ENCODE measurements at regions not wholly inside any gene's neighbourhood (a gene's known extent, or its start where the extent isn't known, plus 50 kb on each side); places are given as distances from the start of the nearest gene placed in this dataset.

DNA sequence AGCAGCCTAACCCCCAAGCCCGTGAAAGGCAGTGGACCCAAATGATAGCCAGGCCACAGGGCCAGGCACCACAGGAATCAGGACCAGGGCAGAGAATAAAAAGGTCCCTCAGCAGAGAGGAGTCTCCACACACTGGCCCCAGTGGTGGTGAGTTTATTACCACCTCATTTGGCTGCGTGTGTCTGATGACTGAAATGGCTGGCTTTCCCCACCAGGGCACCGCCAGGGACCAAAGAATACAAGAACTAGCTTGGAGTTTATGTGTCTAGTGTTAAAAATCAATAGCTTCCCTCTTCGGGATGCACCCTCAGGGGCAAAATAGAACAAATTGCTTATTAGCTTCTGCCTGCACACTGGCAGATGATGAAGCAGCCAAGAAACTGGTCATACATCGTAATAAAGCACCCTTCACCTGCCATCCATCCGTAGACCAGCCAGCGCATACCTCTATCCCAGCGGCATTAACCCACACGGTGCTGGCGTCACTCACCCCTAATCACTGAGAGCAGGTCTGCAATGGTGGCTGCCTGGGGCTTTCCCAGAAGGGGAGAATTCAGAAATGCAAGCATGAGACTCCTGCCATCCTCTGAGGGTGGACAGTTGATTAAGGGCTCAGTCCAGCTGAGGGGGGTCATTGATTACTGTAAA, 223.7 kb upstream of the ZMIZ1 start:
- DNase-seq (ENCODE audit: low read depth in 4 of 4, low spot score in 3 of 4): no peak

DNA sequence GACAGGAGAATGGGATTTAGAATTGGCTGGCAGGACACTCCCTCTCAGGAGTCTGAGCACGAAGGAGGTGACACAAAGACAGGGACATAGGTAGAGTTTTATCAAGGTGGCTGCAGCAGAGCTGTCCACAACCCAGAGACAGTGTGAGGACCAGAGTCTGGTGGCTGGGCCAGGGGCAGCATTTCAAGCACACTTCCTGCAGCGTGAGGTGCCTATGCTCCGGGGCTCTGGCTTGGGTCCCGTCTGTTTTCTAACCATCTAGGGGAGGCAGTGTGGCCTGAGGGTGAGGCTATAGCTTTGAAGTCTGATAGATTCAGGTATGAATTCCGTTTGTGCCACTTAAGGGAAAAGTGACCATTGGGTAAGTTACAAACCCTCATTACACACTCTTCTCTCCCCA, 222.7 kb upstream of the ZMIZ1 start:
- no peak for DNase-seq (ENCODE audit: low read depth in 4 of 4, low spot score in 3 of 4)

- no peak for DNase-seq (ENCODE audit: low read depth in 4 of 4, low spot score in 3 of 4)
These were observed 222.0 kb upstream of the ZMIZ1 start for GRCh38 chr10:78846760-78847159.

- DNase-seq (ENCODE audit: low read depth in 4 of 4, low spot score in 3 of 4): no peak
These were observed 221.3 kb upstream of the ZMIZ1 start for GRCh38 chr10:78847485-78847884.

DNA sequence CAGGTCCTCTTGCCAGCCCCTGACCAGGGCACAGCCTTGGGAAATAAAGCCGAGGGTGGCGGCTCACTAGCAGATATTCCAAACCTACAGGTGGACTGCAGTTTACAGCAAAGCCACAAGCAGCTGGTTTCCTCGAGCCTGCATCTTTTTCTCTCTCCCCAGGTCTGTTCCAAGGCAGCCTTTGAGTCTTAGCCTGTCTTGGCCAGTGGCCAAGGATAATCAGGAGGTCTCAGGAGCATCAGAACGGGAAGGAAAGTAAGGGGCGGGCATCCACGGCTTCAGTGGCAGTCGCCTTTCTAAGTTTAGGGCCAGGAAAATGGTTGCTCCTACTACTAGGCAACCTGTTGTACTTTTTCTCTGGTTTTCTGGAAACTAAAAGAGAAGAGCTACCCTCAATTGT, 219.7 kb upstream of the ZMIZ1 start:
- DNase-seq (ENCODE audit: low read depth in 4 of 4, low spot score in 3 of 4): no peak

- DNase-seq (ENCODE audit: low read depth in 4 of 4, low spot score in 3 of 4): no peak
These were observed 219.0 kb upstream of the ZMIZ1 start for GRCh38 chr10:78849731-78850130.

DNA sequence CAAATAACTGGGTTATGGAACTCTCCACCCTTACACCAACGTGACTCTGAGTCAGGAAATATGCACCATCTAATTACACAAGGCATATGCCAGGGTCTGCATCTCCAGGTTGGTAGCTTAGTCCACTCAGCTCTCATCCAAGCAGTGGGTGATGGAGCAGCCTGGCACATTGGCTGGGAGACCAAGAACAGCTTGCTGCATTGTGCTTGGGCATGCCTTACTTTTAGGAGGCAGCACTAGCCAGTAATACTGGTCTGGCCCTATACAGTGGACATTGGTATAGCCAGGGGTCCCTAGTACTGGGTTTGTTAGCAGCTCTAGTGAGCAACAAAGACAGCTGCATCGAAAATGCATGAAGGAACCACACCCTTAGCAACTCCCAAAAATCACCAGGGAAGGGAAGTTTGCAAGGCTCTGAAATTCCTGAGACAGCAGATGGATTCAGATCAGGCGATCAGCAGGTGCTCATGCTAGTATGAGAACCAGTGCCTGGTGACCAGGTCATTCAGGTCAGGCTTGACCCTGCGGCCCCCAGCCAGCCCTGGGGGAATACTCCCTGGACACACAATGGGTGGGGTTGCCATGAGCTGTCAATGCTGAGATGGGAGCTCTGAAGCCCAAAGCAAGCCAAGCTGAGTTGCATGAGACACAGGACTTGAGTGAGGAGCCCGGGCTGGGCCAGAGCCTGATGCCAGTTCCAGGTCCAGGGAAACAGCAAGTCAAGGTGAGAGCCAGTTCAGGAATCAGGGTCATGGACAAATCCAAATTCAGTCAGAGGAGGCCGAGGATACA, 217.9 kb upstream of the ZMIZ1 start:
- DNase-seq (ENCODE audit: low read depth in 4 of 4, low spot score in 3 of 4): no peak

DNA sequence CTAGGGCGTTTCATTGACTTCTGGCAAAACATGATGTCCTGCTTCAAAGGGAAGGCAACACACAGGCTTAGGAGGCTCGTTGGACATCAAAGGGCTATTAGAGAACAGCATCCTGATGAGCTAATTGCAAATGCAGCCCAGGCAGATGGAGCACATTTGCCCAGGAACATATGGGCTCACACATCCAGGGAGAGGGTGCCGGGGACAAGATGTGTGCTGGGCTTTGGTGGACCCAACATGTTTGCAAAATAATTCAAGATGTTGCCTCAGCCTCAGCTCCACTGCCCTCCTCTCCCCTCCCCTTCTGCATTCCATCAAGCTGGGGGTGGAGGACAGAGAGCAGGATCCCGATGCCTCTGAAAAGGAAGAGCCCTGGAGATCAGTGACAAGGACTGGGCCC, 217.1 kb upstream of the ZMIZ1 start:
- DNase-seq (ENCODE audit: low read depth in 4 of 4, low spot score in 3 of 4): no peak

DNA sequence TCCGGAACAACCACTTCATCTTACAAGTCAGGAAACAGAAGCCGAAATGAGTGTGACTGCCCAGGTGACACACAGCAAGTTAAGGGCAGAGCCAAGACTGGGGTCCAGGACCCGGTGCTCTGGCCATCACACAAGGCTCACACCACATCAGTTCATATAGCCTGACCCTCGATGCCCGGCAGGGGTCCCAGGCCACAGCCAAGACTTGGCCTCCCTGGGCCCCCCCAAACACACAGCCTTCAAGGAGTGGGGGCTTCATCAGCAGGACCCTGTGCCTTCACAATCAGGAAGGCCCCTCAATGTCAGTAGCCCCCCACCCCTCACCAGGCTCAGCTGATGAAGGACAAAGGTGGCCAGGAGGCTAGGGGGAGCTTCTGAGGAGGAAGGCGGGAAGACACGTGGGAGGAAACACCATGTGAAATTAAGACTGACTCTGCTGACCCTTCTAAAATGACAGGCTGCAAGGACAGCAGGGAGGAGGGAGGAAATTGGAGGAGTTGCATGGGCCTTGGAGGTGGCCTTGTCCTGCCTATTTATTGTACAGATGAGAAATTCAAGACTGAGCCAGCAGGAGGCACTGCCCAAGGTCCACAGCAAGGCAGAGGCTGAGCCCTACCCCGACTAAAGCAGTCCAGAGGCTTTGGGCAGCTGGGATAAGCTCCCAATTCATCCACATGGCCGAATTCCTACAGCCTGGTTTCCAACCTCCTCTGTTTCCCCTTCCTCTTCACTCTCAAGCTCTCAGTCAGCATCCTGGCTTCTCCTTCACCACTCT, 216.1 kb upstream of the ZMIZ1 start:
- peak in 1 of 4 donors; percentile 46 for DNase-seq (ENCODE audit: low read depth in 4 of 4, low spot score in 3 of 4)

DNA sequence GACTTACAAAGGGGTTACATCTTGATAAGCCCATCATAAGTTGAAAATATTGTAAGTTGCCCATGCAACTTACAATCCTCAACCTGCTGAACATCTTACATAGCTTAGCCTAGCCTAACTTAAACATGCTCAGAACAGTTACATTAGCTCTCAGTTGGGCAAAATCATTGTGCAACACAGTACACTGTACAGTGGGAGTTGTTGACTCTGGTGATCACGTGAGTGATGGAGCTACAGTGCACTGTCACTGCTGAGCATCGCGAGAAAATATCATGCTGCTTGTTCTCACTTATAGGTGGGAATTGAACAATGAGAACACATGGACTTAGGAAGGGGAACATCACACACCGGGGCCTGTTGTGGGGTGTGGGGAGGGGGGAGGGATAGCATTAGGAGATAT, 214.9 kb upstream of the ZMIZ1 start:
- DNase-seq (ENCODE audit: low read depth in 4 of 4, low spot score in 3 of 4): no peak

DNA sequence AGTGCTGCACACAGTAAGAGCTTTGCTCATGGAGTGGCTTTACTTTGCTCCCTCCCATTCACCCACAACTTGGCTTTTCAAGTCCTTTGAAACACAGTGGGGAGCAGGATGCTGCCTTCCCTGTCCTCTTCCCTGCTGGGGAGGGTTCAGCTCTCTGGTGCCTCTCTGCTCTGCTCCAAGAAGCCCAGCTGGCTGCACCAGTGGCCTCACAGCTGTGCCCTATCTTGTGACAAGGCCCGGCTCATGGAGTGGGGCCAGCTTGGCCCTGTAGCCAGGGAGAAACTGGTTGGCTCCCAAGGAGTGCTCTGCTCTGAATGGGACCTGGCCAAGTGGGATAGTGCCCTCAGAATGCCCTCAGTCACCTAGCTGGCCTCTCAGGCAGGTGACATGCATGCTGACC, 212.3 kb upstream of the ZMIZ1 start:
- peak in 2 of 4 donors; percentile 29 to 34 for DNase-seq (ENCODE audit: low read depth in 4 of 4, low spot score in 3 of 4)

- DNase-seq (ENCODE audit: low read depth in 4 of 4, low spot score in 3 of 4): no peak
These were observed 211.6 kb upstream of the ZMIZ1 start for GRCh38 chr10:78857193-78857592.

DNA sequence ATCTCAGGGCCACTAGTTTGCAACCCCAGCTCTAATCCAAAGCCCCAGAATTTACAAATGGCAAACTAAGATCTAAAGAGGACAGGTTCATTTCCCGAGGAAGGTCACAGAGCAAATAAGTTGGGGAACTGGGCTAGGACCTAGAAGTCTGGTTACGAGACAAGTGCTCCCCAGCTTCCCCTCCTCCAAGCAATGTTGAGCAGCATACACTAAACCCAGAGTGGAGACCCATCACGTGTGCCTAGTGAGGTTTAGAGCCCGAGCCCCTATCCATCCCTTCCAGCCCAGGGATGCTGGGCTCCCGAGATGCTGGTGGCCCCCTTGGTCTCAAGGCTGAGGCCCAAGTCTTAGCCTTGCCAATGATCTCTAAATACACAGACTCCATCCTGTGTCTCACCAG, 209.5 kb upstream of the ZMIZ1 start:
- no peak for DNase-seq (ENCODE audit: low read depth in 4 of 4, low spot score in 3 of 4)

DNA sequence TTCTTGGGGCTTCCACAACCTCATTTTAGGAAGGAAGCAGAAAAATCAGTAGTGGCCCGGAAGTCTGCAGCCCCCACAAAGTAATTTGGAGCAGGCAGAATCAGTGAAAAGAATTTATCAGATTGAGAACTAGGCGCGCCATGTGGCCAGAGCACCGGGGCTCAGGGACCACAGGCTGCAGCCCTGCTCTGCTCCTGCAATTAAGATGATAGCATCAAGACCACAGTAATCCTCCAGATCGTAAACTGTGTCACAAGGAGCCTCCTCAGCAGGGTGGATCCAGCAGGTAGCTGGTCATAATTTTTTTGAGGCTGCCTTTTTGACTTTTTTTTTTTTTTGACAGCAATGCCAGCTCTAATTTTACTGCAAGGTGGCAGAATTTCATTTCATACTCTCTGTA, 209.0 kb upstream of the ZMIZ1 start:
- DNase-seq (ENCODE audit: low read depth in 4 of 4, low spot score in 3 of 4): no peak

GRCh38 chr10:78860260-78860914, 208.4 kb upstream of the ZMIZ1 start:
- DNase-seq (ENCODE audit: low read depth in 4 of 4, low spot score in 3 of 4): no peak

DNA sequence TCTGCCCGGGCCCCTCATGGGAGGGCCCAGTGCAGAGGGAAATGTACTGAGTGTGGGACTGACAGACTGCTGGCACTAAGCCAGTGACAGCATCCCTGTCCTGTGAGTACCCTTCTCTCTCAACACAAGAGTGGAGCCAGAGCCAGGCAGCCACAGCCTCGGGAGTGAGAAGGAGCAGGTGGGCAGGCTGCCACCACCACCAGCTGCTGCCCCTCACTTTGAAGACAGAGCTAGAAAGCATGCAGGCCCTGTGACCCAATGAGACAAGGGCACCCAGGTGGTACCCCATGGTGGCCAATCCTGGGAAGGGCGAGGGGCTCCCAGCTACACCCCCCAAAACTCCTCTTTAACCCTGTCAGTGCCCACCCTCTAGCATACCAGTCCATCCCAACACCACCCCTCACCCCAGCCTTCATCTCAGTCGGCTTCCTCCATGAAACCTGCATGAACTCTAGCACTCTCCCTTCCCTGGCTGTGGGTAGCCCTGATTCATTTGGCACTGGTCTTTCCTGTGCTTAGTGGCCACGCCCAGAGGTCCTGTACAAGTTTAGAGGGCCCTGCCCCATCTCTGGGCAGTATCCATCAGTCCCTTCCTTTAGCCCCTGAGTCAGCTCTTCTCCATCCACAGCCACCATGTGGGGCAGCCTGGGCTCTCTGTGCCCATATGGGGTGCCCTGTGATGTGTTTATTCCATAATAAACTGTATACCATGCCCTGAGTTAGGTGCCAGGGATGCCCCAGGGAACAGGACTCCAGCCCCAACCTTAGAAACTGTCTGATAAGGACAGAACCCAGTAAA, 207.0 kb upstream of the ZMIZ1 start:
- no peak for DNase-seq (ENCODE audit: low read depth in 4 of 4, low spot score in 3 of 4)

DNA sequence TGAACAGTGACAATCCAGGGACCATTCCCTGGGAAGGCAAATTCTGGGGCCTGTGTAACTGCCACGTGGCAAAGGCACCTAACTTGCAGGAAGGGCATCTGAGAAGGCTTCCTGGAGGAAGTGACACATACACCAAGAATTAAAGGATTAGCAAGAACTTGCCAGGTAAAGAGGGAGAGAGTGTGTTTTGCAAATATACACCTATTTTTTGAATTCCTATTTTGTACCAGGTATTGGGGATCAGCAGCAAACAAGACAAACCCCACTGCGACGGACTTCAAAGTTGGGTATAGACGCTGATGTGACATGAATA, 206.5 kb upstream of the ZMIZ1 start:
- no peak for DNase-seq (ENCODE audit: low read depth in 4 of 4, low spot score in 3 of 4)

GRCh38 chr10:78863140-78863905, 205.4 kb upstream of the ZMIZ1 start:
- DNase-seq (ENCODE audit: low read depth in 4 of 4, low spot score in 3 of 4): no peak

- DNase-seq (ENCODE audit: low read depth in 4 of 4, low spot score in 3 of 4): no peak
These were observed 204.9 kb upstream of the ZMIZ1 start for GRCh38 chr10:78863906-78864239.

Measured in left renal pelvis (tissue), 4 donors.